GM21381 (cell line): ENCODE measurements at regions not wholly inside any gene's neighbourhood (a gene's known extent, or its start where the extent isn't known, plus 50 kb on each side); places are given as distances from the start of the nearest gene placed in this dataset.
A peak's percentile ranks its signal among the peaks of the same experiment; 100 is the strongest.

ENCODE experiments used
- ATAC-seq: cut with Tn5 transposase; IDR thresholded peaks from one replicate; pipeline ENCODE4 v1.9.1; 2021; ENCODE audit warnings: mild to moderate bottlenecking, moderate library complexity; ENCODE audit not compliant: unreplicated experiment

- ATAC-seq: no peak
Measured at GRCh38 chr2:8414946-8415879, 266.6 kb upstream of the ID2 start.

GRCh38 chr2:8416001-8416571 lies 265.8 kb upstream of the ID2 start:
- ATAC-seq: no peak

GRCh38 chr2:8416849-8417832 lies 264.7 kb upstream of the ID2 start:
- ATAC-seq: no peak

- ATAC-seq: no peak
Measured at GRCh38 chr2:8418721-8419120, 263.1 kb upstream of the ID2 start.

GRCh38 chr2:8421658-8422449 lies 260.0 kb upstream of the ID2 start:
- peak; percentile 84 for ATAC-seq

- ATAC-seq: no peak
Measured at GRCh38 chr2:8422450-8422800, 259.4 kb upstream of the ID2 start.

GRCh38 chr2:8424997-8425900 lies 256.6 kb upstream of the ID2 start:
- no peak for ATAC-seq

GRCh38 chr2:8426550-8426949 lies 255.3 kb upstream of the ID2 start:
- no peak for ATAC-seq

- ATAC-seq: no peak
Measured at GRCh38 chr2:8427211-8427610, 254.6 kb upstream of the ID2 start.

- no peak for ATAC-seq
Measured at GRCh38 chr2:8430628-8431027, 251.2 kb upstream of the ID2 start.

GRCh38 chr2:8431446-8432125 lies 250.3 kb upstream of the ID2 start:
- ATAC-seq: no peak

GRCh38 chr2:8432706-8433336 lies 249.0 kb upstream of the ID2 start:
- ATAC-seq: no peak

GRCh38 chr2:8433390-8433789 lies 248.5 kb upstream of the ID2 start:
- no peak for ATAC-seq

- no peak for ATAC-seq
Measured at GRCh38 chr2:8435608-8436007, 246.2 kb upstream of the ID2 start.

- no peak for ATAC-seq
Measured at GRCh38 chr2:8436585-8436984, 245.3 kb upstream of the ID2 start.

GRCh38 chr2:8437228-8437948 lies 244.5 kb upstream of the ID2 start:
- no peak for ATAC-seq

- ATAC-seq: no peak
Measured at GRCh38 chr2:8437949-8438400, 243.9 kb upstream of the ID2 start.

- ATAC-seq: no peak
Measured at GRCh38 chr2:8438476-8438875, 243.4 kb upstream of the ID2 start.
